ENCODE measurements at regions not wholly inside any gene's neighbourhood (a gene's known extent, or its start where the extent isn't known, plus 50 kb on each side); places are given as distances from the start of the nearest gene placed in this dataset.
"Not testable (repeated sequence)": the region's sequence is repeated elsewhere in the genome, so short reads cannot be mapped to it uniquely, and the experiment has no call there.

DNA sequence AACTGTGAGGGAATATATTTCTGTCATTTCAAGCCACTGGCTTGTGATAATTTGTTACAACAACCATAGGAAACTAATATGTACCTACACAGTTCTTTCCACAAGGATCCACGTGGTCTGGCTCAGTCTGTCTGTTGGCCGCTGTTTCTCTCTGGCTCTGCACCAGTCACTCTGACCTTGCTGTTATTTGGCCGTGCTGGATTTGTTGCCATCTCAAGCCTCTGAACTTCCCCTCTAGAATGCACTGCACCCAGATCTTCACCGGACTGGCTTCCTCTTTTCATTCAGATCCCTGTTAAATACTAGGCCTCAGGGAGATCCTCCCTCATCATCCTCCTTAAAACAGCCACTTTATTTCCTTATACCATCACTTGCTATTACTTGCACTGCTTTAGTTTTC is 446.8 kb downstream of the TFAP2B start:
- DNase-seq = no peak

DNA sequence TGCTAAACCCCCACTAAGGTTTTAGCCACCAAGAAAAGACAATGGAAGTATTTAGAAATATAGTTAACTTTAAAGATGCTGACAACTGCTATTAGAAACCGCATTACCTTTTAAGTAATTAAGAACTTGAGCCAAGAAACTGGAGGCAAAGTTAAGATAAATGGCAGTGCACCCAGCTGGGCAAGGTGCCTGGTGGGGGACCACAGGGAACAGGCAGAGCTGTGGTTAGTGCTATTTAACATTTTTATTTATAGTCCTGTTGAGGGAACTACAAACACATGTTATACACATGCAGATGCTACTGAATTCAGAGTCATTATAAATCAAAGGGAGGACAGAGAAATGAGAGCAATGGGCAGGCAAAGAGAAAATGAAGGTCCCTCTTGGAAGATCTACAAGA is 447.9 kb downstream of the TFAP2B start:
- no peak for DNase-seq

DNA sequence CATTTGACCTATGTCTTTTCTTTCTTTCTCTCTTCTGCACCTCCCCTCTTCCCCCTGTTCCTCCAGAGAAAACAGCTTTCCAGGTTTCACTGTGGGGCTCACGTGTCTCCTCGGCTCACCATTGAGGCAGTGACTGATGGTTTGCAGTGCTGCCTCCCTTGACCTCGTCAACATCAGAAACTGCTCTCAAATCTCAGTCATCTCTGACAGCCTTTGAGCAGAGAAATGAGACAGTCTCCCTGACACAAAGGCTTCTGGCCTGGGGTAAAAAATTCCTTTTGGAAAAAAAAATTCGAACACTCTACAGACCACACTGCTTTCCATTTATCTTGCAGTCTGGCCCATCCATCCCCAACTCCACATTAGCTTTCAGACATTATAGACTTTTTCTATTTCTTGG is 450.0 kb downstream of the TFAP2B start:
- DNase-seq = no peak

DNA sequence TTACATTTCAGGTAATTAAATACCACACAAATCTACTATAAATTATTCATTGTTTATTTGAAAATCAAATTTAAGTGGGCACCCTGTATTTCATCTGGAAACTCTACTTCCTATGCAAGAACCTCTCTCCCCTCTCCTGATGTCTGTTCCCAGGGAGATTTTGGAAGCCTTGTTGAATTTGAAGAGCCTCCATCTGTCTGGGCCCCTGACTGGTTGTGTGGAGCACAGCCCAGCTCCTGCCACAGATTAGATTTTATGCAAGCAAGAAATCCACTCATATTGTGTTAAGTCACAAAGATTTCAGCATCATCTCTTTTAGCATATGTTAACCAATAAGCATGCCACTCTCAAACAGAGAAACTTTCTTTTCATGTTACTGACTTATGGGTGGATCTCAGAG is 451.2 kb downstream of the TFAP2B start:
- DNase-seq = no peak

DNA sequence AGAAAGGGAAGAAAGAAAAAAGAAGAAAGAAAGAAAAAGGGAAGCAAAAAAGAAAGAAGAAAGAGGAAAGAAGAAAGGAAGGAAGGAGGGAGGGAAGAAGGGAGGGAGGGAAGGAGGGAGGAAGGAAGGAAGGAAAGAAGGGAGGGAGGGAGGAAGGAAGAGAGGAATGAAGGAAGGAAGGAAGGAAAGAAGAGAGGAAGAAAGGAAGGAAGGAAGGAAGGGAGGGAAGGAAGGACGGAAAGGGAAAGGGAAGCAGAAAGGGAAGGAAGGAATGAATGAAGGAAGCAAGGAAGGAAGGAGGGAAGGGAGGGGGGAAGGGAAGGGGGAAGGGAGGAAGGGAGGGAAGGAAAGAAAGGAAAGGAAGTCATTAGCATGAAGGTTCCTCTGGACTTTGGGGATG is 452.9 kb downstream of the TFAP2B start:
- no peak for DNase-seq

DNA sequence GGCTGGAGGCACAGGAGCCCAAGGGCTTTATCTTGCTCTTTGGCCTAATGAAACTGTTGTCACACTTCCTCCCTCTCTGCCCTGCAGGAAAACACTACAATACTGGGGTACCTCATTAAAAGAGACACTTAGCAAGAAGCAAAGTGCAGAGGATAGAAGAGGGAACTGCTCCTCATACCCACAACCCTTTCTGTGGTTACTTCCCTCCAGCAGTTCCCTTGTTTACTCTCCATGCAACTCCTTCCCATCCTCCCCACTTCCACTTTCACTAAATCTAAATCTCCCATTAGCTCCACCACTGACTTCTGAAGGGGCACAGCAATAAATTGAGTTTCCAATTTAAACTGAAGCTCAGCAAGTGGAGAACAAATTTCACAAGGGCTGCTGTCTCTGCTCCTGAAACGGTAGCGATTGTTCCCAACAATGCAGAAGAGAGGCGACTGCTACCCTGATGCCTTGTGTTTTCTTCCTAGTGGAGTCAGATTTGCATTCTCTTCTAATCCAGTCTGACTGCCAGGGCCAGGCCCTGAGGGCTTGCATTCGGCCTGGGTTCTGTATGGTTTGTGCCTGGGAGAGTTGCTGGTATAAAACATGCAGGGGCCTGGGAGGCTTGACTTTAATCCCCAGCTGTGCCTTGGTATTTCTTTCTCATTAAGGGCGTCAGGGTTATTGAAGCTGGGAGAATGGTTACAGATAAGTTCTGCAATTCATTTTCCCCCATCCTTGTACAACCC is 454.7 kb downstream of the TFAP2B start:
- no peak for DNase-seq

DNA sequence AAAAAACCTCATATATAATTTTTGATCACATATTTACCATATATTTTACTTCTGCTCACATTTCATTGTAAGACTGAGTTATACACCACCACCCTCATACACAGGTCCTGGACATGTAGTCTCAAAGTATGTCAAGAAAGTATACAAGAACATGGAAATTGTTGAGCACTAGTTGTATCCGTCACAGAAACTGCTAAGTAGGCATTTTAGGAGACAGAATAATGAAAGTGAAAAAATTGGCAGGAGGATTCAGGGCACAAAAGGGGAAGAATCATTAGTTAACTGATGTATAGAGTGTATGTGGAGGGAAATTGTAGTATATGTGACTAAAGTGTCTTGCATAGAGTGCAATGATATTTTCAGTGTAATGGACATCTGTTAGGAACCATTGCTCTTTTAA is 458.8 kb downstream of the TFAP2B start:
- no peak for DNase-seq

DNA sequence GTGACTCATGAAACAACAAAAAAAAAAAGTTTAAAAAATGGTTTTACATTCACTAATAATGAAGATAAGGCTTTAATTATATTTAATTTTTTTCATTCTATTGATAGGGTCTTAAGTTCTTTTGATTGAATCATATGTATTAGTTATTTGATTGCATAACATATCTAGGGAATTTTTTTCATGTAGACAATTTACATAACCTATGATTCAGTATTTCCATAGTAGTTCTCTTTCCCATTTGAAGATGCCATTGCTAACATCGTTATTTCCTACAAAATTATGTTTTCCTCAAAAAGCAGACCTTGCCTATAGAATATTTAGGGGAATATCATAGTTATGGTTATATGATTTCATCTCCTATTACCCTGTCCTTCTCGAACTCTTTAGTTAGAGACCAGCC is 463.4 kb downstream of the TFAP2B start:
- DNase-seq = no peak

DNA sequence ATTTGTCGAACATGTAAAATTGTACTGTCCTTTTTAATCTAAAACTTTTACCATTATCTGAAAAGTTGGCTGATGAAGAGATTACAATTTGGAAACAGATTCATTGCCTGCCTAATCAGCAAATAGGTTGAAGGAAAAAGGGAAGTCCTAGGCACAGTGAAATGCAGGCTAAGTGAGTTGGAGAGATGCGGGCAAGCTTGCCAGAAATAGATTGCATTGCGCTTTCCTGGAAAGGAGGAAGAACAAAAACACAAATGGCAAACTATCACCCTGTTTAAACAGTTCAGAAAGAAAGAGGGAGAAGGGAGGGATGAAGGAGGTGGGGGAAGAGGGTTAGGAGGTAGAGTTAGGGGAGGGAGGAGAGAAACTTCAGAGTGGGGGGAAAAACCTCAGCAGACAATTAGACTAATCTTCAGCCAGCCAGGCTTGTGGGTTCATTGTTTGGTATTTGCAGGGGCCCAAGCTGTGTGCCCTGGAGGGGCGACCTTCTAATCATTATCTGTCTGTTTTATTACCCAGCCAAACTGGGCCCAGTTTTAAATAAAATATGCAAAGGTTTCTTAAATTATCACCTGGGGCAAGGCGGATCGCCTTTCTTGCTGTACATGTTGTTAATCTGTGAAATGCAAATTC is 465.2 kb downstream of the TFAP2B start:
- DNase-seq = peak; percentile 29

DNA sequence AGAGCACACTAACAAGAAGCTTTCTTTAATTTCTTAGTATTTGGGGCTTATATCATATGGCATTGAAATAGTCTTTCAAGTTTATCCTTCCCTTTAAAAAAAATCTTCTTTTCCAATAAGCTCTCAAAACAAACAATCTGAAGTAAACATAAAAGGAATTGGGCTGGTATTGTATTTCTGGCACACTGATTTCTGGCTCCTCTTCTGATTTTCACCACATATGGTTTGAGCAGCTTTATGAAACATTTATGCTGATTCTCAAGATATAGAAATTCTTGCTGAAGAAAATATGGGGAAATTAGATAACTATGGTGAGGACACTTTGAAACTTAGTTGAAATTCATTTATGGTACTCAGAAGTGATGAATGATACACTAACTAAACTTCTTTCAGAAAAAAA is 467.2 kb downstream of the TFAP2B start:
- no peak for DNase-seq

DNA sequence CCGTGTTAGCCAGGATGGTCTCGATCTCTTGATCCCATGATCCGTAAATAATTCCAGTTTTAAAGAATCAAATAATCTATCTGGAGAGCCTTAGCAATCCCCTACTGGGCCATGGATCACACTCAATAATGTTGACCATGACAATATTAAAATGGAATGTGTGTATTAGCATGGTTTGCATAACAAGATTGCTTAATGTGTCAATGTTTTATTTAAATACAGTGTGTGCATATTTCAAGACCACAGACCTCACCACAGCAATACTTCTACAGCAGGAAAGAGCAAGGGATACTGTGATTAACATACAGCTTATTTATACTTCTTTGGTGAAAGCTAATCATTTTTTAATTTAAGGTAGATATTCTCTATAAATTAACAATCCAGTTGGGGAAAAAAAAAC is 470.4 kb downstream of the TFAP2B start:
- DNase-seq = no peak

DNA sequence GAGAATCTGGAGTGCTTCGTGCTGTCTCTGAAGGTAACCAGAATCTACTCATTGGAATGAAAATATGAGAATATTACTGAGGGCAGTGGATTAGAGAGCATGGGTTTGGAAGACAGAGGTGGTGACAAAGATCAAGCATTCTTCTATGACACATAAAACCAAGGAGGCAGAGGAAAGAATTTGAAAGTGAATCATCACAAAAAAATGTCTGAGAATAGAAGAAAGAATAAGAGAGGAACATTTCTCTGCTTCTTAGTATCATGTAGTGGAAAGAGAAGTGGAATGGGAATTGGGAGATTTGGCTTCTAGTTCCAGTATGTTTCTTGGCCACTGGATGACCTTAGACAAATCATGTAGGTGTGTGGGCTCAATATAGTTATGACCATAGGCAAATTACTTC is 474.0 kb downstream of the TFAP2B start:
- no peak for DNase-seq

DNA sequence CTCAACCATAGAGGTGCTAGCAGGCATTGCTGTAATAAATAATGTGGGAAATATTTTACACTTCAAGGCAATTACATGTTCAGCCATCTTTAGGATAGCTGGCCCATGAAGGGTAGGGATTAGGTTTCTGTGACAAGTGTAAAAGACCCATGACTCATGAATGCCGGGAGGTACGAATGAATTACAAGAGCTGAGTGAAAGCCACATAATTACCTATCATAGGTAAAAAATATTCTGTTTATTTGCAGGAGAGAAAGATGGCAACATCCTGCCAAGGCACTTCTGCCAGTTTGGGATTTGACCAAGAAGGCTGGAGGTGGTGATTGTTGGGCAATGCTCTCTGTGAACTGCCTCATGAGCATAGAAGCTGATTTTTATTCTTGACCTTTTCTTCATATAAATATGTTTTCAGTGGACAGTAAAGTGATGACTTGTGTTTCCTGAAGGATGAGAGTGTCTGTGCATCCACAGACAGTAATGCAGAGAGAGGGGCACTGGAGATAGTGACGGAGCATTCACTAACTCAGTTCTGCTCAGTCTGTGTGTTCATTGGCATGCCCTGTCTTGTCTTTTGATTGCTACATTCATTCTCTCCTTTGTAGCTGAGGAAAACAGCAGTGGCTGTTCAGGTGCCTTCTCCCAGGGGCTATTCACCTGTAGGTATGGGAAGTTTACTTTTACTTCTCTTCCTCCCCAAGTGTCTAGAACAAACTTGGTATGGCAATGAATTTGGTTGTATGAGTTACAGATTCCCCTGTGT is 481.1 kb downstream of the TFAP2B start:
- no peak for DNase-seq

DNA sequence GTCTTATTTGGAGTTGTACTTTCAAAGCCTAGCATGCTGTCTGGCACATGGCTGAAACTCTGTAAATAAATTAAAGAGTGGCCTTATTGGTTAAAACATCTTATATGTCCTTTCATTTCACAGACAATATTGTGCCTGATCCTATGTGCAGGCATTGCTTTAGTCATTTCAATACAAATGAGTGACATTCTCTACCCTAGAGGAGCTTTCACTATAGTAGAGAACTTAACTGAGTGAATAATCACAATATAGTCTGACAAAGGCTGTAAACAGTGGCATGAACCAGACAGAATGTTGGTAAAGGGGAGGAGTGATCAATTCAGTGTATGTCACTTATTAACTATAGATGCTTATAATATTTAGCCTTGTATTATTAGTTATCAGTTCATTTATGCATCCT is 481.8 kb downstream of the TFAP2B start:
- no peak for DNase-seq

DNA sequence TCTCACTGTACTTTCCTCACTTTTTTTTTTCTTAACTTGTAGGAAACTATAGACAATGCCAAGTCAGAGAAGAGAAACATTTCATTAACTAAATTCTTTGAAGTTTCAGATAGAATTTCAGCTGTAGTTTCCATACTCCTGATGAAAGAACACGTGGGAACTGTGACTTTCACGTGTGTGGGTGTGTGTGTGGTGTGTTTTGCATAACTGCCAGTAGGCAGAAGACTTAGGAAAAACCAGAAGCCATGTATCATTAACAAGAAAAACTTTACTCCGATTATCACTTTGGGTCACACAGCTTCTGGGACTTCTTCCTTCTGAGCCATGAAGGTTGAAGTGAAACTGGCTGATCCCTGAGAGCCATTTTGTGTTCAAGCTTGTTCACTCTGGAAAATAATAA is 483.3 kb downstream of the TFAP2B start:
- no peak for DNase-seq

DNA sequence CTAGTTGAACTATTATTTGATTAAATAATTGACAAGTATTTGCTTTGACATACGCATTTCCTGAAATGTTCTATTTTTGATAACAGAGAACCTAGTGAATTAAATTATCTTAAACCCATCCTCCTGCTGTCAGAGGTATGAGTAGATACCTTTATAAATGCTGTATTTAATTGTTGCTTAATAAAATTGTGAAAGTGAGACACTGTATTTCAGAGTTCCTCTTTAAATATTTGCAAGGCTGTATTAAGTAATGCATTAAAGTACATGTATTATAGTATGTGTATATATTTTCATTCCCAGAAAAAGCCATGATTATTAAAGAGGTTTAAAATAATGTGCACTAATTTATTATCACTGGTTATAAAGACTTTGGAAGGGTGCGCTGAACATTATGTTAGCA is 483.8 kb downstream of the TFAP2B start:
- DNase-seq = no peak

DNA sequence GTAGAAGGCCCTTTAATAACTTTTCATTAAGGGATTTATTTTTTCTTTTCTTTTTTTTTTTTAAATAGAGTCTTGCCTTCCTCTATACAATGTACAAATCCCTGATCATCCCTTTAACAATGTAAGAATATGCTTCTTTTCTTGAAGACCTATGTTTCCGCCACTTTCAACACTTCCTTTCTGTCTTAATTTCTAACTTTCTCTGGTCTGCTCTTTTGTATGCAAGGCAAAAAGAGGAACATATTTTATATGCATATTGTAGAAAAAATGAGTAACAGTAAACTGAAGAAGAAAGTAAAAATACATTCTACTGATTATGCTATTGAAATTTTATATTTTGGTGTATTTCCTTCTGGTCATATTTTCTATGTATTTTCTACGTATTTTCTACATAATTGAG is 484.7 kb downstream of the TFAP2B start:
- DNase-seq = peak; percentile 72

DNA sequence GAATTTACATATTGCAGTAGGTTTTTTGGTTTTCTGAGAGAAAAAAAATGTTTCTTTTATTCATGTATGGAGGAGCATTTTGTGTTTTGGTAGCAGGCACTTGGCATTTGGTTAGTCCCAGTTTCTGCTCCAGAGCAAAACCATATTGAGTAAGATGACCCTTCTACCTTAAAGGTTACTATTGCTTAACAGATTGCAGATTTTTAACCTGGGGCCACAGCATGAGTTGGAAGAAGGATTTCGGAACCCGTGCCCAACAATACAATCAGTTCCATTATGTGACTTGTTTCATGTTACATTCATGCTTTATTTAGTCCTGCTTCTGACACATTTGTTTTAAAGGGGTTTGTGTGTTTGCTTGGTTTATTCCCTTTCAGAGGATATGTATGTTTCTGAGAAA is 496.3 kb downstream of the TFAP2B start:
- no peak for DNase-seq

DNA sequence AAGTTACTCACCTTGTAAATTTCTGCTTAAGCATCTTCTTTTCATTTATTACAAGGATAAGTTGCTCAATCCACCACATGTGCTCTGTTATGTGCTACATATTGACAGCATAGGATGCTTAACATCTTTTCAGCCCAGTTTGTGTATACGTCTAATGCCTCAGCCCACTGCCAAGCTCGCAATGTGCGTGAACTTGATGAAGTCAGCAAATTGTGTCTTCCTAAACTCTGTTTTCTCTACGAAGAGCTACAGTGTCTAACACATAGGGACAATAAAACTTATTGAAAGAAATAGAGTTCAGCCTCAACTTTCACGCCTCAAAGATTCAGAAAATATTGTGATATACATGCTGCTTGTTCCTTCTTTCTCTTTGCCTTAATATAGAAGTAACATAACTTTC is 500.0 kb downstream of the TFAP2B start:
- DNase-seq = no peak

DNA sequence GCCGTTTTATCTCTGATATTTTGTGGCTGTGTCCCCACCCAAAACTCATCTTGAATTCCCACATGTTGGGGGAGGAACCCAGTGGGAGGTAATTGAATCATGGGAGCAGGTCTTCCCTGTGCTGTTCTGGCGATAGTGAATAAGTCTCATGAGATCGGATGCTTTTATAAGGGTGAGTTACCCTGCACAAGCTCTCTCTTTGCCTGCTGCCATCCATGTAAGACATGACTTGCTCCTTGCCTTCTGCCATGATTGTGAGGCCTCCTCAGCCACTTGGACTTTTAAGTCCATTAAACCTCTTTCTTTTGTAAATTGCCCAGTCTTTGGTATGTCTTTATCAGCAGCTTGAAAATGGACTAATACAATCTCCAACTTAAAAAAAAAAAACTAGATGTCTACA is 502.8 kb downstream of the TFAP2B start:
- DNase-seq = not testable (repeated sequence)

DNA sequence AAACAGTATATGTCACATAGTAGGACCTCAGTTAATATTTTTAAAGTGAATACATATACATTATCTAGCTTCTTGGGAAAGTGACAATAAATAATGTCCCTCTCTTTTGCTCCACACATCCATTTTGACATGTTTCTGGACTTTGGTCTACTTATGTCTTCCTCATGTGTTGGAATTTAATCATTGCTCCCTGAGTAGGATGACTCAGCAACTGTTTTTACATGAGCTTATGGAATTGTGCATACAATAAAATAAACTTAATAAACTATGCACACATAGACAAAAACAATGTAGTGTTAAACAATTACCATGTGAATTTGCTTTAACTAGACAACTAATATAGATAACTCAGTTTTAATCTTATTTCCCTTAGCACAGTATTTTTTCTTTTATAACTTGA is 503.8 kb downstream of the TFAP2B start:
- no peak for DNase-seq

DNA sequence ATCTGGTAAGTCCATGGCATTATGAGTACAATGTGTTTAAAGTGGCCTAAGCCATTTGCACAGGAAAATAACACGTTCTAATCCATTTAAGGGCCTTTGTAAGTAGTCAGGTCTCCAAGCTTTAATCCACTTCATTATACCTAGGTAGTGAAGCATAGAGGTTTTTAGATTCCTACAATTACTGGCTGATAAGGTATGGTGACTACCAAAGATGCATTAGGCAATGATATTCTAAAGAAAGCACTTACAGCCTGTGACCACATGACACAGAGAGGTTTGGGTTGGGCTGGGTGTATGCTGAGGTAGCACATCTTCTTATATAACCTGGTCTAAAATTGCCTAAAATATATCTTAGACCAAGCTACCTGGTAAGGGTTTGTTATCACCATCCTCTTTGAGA is 504.4 kb downstream of the TFAP2B start:
- DNase-seq = no peak

DNA sequence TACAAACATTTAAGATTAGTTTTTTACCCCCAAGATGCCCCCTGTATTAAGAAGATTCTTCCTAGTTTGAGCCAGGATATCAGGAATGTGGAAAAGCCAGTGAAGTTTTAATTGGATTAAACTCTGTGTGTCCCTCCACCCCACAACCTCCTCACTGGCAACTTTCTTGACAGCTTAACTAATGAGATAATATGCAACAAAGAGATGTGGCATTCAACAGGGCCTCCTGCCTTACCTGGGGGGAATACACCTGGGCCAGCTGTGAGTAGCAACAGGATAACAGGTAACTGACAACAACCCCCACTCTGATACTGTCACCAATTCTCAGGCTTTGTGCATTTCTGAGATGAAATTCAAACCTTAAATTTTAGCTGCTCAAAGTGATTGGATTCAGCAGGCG is 512.3 kb downstream of the TFAP2B start:
- DNase-seq = no peak

DNA sequence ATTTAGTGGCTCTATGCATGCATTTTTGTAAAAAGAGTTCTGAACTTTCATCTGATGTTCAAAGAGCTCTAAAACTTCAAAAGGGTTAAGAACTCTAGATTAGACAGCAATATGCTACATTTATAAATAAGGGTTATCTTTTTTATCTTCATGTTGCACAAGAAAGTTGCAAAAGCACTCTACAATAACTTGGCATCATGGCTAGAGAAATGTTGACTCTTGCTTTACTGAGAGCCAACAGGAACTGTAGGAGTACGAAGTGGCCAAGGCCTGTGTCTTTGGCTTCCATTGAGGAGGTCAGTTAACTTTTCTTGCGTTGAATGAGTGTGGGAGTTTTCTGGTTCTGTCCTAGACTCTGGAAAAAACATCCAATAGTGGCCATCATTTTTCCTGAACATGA is 516.9 kb downstream of the TFAP2B start:
- no peak for DNase-seq

Measured in GF-D8 (cell line).